SK-N-MC (cell line): ENCODE measurements at regions not wholly inside any gene's neighbourhood (a gene's known extent, or its start where the extent isn't known, plus 50 kb on each side); places are given as distances from the start of the nearest gene placed in this dataset.

Source experiments
- EZH2 ChIP-seq: fragments of 200-600 bp; sonication (generic); IDR thresholded peaks from one replicate; pipeline ENCODE4 v1.6.1; 2017; ENCODE audit warnings: antibody characterized with exemption
- FOXP2 ChIP-seq: optimal IDR thresholded peaks from 2 replicates; pipeline ENCODE3; 2011; ENCODE audit warnings: mild to moderate bottlenecking, moderate library complexity; ENCODE audit not compliant: insufficient read depth; ENCODE audit errors: extremely low read length, control extremely low read depth
- POLR2AphosphoS5 ChIP-seq: IDR thresholded peaks from 2 replicates; pipeline ENCODE4 v1.6.1; 2012; ENCODE audit warnings: mild to moderate bottlenecking, low read depth, low read length, borderline replicate concordance

DNA sequence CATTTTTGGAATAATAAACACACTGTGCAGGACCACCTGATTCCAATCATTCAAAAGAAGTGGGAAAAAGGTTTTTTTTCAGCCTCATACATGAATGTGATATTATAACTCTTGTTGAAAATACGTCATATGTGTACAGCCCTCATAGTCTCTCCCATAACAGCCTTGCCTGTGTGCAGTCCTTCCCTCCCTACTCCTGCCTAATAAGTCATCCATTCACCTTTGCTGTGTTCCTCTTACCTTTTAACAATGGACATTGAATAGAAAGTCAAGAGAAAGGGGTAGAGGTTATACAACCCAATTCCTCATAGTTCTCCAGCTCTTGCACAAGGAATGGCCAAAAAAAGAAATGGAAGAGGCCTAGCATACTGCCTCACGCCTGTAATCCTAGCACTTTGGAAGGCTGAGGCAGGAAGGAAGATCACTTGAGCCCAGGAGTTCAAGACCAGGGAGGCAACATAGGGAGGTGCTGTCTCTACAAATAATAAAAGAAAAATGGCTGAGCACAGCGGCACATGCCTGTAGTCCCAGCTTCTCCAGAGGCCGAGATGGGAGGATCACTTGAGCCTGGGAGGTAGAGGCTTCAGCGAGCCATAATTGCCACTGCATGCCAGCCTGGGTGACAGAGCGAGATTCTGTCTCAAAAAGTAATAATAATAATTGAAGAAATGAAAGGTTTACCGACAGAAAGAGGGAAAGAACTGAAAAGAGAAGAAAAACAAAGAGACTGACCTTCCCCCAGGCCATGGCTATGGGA, 356.1 kb upstream of the KIF2A start:
- TF ChIP-seq POLR2AphosphoS5 (no peak), EZH2 (no peak), FOXP2 (no peak)
